GM23338 (cell line): ENCODE measurements at regions not wholly inside any gene's neighbourhood (a gene's known extent, or its start where the extent isn't known, plus 50 kb on each side); places are given as distances from the start of the nearest gene placed in this dataset.

Source experiments
- ATAC-seq: fragments of 200-7000 bp; cut with Tn5 transposase; 3 replicates; pipeline ENCODE4 v1.9.1; 2020
- DNase-seq: peaks from one replicate; pipeline ENCODE4 v3.0.0-alpha.2; 2015; ENCODE audit warnings: low spot score
- H2AFZ ChIP-seq: fragments of 200-600 bp; sonication (generic); 2 replicates; pipeline ENCODE4 v1.8.0; 2016; ENCODE audit warnings: antibody characterized with exemption, mild to moderate bottlenecking, moderate library complexity
- H3F3A ChIP-seq: fragments of 200-600 bp; sonication (generic); replicated peaks from 2 replicates; pipeline ENCODE4 v1.8.0; 2017; ENCODE audit warnings: antibody characterized with exemption, mixed run types, low read depth
- H3K27ac ChIP-seq: fragments of 200-600 bp; sonication (generic); 2 replicates; pipeline ENCODE4 v1.6.1; 2016; ENCODE audit warnings: low read depth
- H3K27me3 ChIP-seq: fragments of 200-600 bp; sonication (generic); 2 replicates; pipeline ENCODE4 v1.8.0; 2016; ENCODE audit warnings: mild to moderate bottlenecking, mixed run types, moderate library complexity; ENCODE audit not compliant: insufficient read depth
- H3K36me3 ChIP-seq: fragments of 200-600 bp; sonication (generic); 2 replicates; pipeline ENCODE4 v1.8.0; 2016; ENCODE audit warnings: mild to moderate bottlenecking; ENCODE audit not compliant: insufficient read depth
- H3K4me1 ChIP-seq: fragments of 200-600 bp; sonication (generic); 2 replicates; pipeline ENCODE4 v1.8.0; 2016; ENCODE audit warnings: mild to moderate bottlenecking, moderate library complexity; ENCODE audit not compliant: insufficient read depth
- H3K4me2 ChIP-seq: fragments of 200-600 bp; sonication (generic); 2 replicates; pipeline ENCODE4 v1.7.1; 2017; ENCODE audit warnings: mixed run types
- H3K4me3 ChIP-seq: fragments of 200-600 bp; sonication (generic); 2 replicates; pipeline ENCODE4 v1.6.1; 2016; ENCODE audit warnings: mixed run types
- H3K79me2 ChIP-seq: fragments of 200-600 bp; sonication (generic); replicated peaks from 2 replicates; pipeline ENCODE4 v1.8.0; 2017; ENCODE audit warnings: mild to moderate bottlenecking; ENCODE audit not compliant: insufficient read depth
- H3K9me2 ChIP-seq: fragments of 200-600 bp; sonication (generic); 2 replicates; pipeline ENCODE4 v1.8.0; 2017; ENCODE audit not compliant: insufficient read depth
- H4K20me1 ChIP-seq: fragments of 200-600 bp; sonication (generic); replicated peaks from 2 replicates; pipeline ENCODE4 v1.8.0; 2017; ENCODE audit warnings: mild to moderate bottlenecking; ENCODE audit not compliant: insufficient read depth
- H3K27ac Mint-ChIP-seq: 2 replicates; pipeline ENCODE4 v1.8.0; 2020; ENCODE audit warnings: inconsistent platforms, mild to moderate bottlenecking, moderate library complexity, mixed read lengths
- H3K27me3 Mint-ChIP-seq: 3 replicates; pipeline ENCODE4 v1.8.0; 2022; ENCODE audit warnings: low read depth, mild to moderate bottlenecking, moderate library complexity, mixed read lengths, inconsistent platforms; ENCODE audit not compliant: insufficient read depth, poor library complexity
- H3K36me3 Mint-ChIP-seq: 3 replicates; pipeline ENCODE4 v1.8.0; 2021; ENCODE audit warnings: low read depth, mild to moderate bottlenecking, inconsistent platforms, moderate library complexity, mixed read lengths
- H3K4me1 Mint-ChIP-seq: 3 replicates; pipeline ENCODE4 v1.8.0; 2020; ENCODE audit warnings: mild to moderate bottlenecking, inconsistent platforms, mixed read lengths
- H3K4me3 Mint-ChIP-seq: 3 replicates; pipeline ENCODE4 v1.8.0; 2021; ENCODE audit warnings: moderate library complexity, mild to moderate bottlenecking, inconsistent platforms, mixed read lengths
- H3K9me3 Mint-ChIP-seq: 3 replicates; pipeline ENCODE4 v1.8.0; 2020; ENCODE audit warnings: moderate library complexity, mild to moderate bottlenecking, inconsistent platforms, mixed read lengths
- CREB1 ChIP-seq: fragments of 250-450 bp; sonication (Bioruptor Pico); IDR thresholded peaks from 2 replicates; pipeline ENCODE4 v1.5.0; 2020; ENCODE audit warnings: low read depth, mild to moderate bottlenecking, moderate library complexity
- ETS1 ChIP-seq: IDR thresholded peaks from 2 replicates; pipeline ENCODE4 v1.6.1; 2016; ENCODE audit warnings: antibody characterized with exemption
- EZH2 ChIP-seq: fragments of 200-600 bp; sonication (generic); IDR thresholded peaks from one replicate; pipeline ENCODE4 v1.8.0; 2017; ENCODE audit warnings: antibody characterized with exemption, mild to moderate bottlenecking, low read depth; ENCODE audit not compliant: unreplicated experiment
- EZH2phosphoT487 ChIP-seq: fragments of 200-600 bp; sonication (generic); IDR thresholded peaks from one replicate; pipeline ENCODE4 v1.8.1; 2018; ENCODE audit warnings: antibody characterized with exemption; ENCODE audit not compliant: unreplicated experiment
- JUNB ChIP-seq: IDR thresholded peaks from one replicate; pipeline ENCODE4 v1.6.1; 2016; ENCODE audit warnings: antibody characterized with exemption; ENCODE audit not compliant: unreplicated experiment
- NANOG ChIP-seq: IDR thresholded peaks from 2 replicates; pipeline ENCODE4 v1.6.1; 2016; ENCODE audit warnings: antibody characterized with exemption, borderline replicate concordance
- POLR2AphosphoS5 ChIP-seq: IDR thresholded peaks from 2 replicates; pipeline ENCODE4 v1.6.1; 2016; ENCODE audit warnings: antibody characterized with exemption, low read depth
- STAT1 ChIP-seq: IDR thresholded peaks from one replicate; pipeline ENCODE4 v1.6.1; 2016; ENCODE audit warnings: antibody characterized with exemption; ENCODE audit not compliant: unreplicated experiment
- ZNF114 ChIP-seq: fragments of 250-450 bp; sonication (Bioruptor Pico); IDR thresholded peaks from 2 replicates; pipeline ENCODE4 v1.5.0; 2020; ENCODE audit warnings: mild to moderate bottlenecking, moderate library complexity
- ZNF331 ChIP-seq: fragments of 250-450 bp; sonication (Bioruptor Pico); IDR thresholded peaks from 2 replicates; pipeline ENCODE4 v1.5.0; 2020; ENCODE audit warnings: low read depth, mild to moderate bottlenecking, moderate library complexity
- TF ChIP-seq, protein P1 (sequence below), 2 experiments: fragments of 200-600 bp in 1 of 2; sonication (generic) in 1 of 2; conservative IDR thresholded peaks; 2 replicates each; pipeline versions ENCODE4 v1.5.1 to v1.6.1; 2016 to 2017; ENCODE audit warnings: antibody characterized with exemption in 2 of 2, low read depth in 2 of 2, mild to moderate bottlenecking in 2 of 2, moderate library complexity in 1 of 2
- TF ChIP-seq, protein P2 (sequence below): IDR thresholded peaks from one replicate; pipeline ENCODE4 v1.6.1; 2018; ENCODE audit warnings: antibody characterized with exemption; ENCODE audit not compliant: unreplicated experiment

DNA sequence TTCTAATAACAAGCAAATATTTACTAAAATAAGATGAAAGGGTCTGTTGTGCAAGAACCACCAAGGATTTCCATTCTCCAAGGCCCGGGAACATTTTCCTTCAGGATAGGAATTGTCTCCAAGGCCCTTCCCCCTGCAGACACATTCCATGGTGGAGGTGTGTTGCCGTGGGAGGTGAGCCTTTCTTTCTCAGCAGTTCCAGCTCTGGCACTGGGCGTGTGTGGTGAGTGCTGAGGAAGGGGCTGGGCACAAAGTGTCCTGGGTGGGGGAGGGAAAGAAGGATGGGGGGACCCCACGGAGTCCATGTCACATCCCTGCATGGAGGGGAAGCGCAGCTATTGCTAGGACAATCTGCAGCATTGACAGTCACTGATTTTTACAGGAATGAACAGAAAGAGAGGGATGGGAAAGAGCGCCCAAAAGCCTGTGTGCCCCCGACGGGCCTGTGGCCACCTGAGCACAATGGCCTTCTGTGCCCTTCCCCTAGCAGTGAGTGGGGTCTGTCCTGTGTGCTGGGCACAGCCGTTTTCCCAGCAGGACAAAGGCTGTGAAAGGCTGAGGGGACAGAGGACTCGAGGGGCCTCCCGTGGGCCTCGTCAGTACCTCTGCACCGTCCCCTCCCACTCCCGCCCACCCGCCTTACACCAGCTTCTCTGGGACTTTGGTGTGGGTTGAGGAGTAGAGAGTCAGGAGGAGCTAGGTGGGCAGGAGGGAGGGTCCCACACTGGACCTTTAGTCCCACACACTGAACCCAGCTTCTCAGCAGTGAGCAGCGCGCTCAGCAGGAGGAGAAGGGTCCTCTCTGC, 79.8 kb downstream of the PTGR3 start:
- peaks cover 1% of the 10 kb centered on the region for H3K27me3 Mint-ChIP-seq
- no peaks in the 10 kb centered on the region; the same call in 2 of the 3 replicates for H3K9me3 Mint-ChIP-seq
- no peak overlapping the region for H2AFZ ChIP-seq
- DNase-seq (no peak), ATAC-seq (no peak)
- no peaks in the 10 kb centered on the region for H4K20me1 ChIP-seq
- TF ChIP-seq ETS1, result no peak
- H3K36me3 Mint-ChIP-seq, result no peaks in the 10 kb centered on the region
- no peaks in the 10 kb centered on the region; the same call in 2 of the 3 replicates for H3K4me1 Mint-ChIP-seq
- no peaks in the 10 kb centered on the region for H3K36me3 ChIP-seq
- H3K4me3 Mint-ChIP-seq, result no peak overlapping the region
- 0 out of 2 replicates have a peak, but pooled peaks cover 5% of the 10 kb centered on the region for H3K9me2 ChIP-seq
- H3K4me3 ChIP-seq, result no peak overlapping the region
- H3K4me1 ChIP-seq, result no peaks in the 10 kb centered on the region
- H3K27ac ChIP-seq, result no peak overlapping the region
- no peaks in the 10 kb centered on the region for H3K79me2 ChIP-seq
- H3F3A ChIP-seq, result no peaks in the 10 kb centered on the region
- no peak overlapping the region for H3K4me2 ChIP-seq
- H3K27me3 ChIP-seq, result no peaks in the 10 kb centered on the region
- H3K27ac Mint-ChIP-seq, result no peak overlapping the region

DNA sequence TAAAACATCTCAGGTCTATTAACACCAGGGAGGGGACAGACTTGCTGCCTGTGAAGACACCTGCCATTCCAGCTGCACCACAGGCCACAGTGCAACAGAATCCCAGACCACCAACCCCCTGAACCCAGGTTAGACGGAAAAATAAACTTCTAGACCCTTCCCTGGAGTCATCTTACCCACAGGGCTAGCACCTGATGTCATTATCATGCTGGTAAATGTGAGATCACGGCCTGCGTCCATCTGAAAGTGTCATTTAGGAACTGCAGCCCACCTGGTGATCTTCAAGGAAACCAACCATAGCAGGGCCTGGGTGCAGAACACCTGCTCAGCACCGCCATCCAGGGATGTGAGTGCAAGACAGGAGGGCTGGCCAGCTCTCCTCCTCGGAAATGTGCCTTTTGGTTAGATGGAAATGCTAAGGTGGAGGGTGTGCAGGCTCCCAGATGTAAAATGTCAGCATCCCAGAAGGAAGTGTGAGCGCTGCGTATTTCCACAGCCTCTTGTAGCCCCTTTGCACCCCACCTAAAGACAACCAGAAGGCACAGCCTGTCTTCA, 80.8 kb downstream of the PTGR3 start:
- DNase-seq (no peak), ATAC-seq (no peak)
- Histone ChIP-seq H3K79me2 (no peaks in the 10 kb centered on the region), H4K20me1 (no peaks in the 10 kb centered on the region), H3K36me3 (no peaks in the 10 kb centered on the region), H3K27me3 (no peaks in the 10 kb centered on the region), H3K4me1 (no peaks in the 10 kb centered on the region), H3K4me2 (no peak overlapping the region), H3F3A (no peaks in the 10 kb centered on the region), H3K27ac (no peak overlapping the region), H3K4me3 (no peak overlapping the region), H2AFZ (no peak overlapping the region), H3K9me2 (0 out of 2 replicates have a peak, but pooled peaks cover 5% of the 10 kb centered on the region)
- Mint-ChIP-seq H3K9me3 (no peaks in the 10 kb centered on the region; the same call in 2 of the 3 replicates), H3K36me3 (no peaks in the 10 kb centered on the region), H3K4me1 (no peaks in the 10 kb centered on the region; the same call in 2 of the 3 replicates), H3K4me3 (no peak overlapping the region), H3K27me3 (peaks cover 1% of the 10 kb centered on the region), H3K27ac (no peak overlapping the region)
- TF ChIP-seq CREB1 (CRISPR knock-in tag) (no peak), EZH2 (no peak), ZNF114 (no peak), JUNB (no peak), EZH2phosphoT487 (no peak), STAT1 (no peak), ETS1 (no peak), NANOG (no peak), POLR2AphosphoS5 (no peak), ZNF331 (no peak)
- TF ChIP-seq, protein P1, sequence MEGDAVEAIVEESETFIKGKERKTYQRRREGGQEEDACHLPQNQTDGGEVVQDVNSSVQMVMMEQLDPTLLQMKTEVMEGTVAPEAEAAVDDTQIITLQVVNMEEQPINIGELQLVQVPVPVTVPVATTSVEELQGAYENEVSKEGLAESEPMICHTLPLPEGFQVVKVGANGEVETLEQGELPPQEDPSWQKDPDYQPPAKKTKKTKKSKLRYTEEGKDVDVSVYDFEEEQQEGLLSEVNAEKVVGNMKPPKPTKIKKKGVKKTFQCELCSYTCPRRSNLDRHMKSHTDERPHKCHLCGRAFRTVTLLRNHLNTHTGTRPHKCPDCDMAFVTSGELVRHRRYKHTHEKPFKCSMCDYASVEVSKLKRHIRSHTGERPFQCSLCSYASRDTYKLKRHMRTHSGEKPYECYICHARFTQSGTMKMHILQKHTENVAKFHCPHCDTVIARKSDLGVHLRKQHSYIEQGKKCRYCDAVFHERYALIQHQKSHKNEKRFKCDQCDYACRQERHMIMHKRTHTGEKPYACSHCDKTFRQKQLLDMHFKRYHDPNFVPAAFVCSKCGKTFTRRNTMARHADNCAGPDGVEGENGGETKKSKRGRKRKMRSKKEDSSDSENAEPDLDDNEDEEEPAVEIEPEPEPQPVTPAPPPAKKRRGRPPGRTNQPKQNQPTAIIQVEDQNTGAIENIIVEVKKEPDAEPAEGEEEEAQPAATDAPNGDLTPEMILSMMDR (conservative IDR thresholded peaks at IDR 0.05; ENCODE audit: low read depth in 2 of 2), result no peak
- TF ChIP-seq, protein P2, sequence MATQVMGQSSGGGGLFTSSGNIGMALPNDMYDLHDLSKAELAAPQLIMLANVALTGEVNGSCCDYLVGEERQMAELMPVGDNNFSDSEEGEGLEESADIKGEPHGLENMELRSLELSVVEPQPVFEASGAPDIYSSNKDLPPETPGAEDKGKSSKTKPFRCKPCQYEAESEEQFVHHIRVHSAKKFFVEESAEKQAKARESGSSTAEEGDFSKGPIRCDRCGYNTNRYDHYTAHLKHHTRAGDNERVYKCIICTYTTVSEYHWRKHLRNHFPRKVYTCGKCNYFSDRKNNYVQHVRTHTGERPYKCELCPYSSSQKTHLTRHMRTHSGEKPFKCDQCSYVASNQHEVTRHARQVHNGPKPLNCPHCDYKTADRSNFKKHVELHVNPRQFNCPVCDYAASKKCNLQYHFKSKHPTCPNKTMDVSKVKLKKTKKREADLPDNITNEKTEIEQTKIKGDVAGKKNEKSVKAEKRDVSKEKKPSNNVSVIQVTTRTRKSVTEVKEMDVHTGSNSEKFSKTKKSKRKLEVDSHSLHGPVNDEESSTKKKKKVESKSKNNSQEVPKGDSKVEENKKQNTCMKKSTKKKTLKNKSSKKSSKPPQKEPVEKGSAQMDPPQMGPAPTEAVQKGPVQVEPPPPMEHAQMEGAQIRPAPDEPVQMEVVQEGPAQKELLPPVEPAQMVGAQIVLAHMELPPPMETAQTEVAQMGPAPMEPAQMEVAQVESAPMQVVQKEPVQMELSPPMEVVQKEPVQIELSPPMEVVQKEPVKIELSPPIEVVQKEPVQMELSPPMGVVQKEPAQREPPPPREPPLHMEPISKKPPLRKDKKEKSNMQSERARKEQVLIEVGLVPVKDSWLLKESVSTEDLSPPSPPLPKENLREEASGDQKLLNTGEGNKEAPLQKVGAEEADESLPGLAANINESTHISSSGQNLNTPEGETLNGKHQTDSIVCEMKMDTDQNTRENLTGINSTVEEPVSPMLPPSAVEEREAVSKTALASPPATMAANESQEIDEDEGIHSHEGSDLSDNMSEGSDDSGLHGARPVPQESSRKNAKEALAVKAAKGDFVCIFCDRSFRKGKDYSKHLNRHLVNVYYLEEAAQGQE, result no peak
